Right ventricle myocardium inferior (tissue), 1 donor: ENCODE measurements at regions not wholly inside any gene's neighbourhood (a gene's known extent, or its start where the extent isn't known, plus 50 kb on each side); places are given as distances from the start of the nearest gene placed in this dataset.
"Not testable (repeated sequence)": the region's sequence is repeated elsewhere in the genome, so short reads cannot be mapped to it uniquely, and the experiment has no call there.

Experiments
- ATAC-seq: fragments of 200-7000 bp; cut with Tn5 transposase; one replicate; pipeline ENCODE4 v1.9.1; 2020; ENCODE audit warnings: mild to moderate bottlenecking, moderate library complexity
- DNase-seq: peaks from one replicate; pipeline ENCODE4 v3.0.0; 2021; ENCODE audit errors: missing footprints
- intact Hi-C: fragments of 100-400 bp; cut with DNase I; formaldehyde crosslinking; loops from one replicate; pipeline ENCODE4 v1.11.0; 2022
- donor health status: DM: no; HTN: yes; CAD: no; lungs with severe emphysema.

- DNase-seq (no peak), ATAC-seq (no peak)
- intact Hi-C loops, result no loop called here
These were observed 203.5 kb downstream of the FCRL5 start for GRCh38 chr1:157348538-157349480.

DNA sequence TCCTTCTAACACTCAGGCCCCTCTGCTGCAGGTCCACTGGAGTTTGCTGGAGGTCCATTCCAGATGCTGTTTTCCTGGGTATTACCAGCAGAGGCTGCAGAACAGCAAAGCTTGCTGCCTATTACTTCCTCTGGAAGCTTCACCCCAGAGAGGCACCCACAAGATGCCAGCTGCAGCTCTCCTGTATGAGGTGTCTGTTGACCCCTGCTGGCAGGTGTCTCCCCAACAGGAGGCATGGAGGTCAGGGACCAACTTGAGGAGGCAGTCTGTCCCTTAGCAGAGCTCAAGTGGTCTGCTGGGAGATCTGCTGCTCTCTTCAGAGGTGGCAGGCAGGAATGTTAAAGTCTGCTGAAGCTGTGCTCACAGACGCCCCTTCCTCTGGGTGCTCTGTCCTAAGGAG, 204.8 kb downstream of the FCRL5 start:
- DNase-seq, result no peak
- ATAC-seq, result no peak
- intact Hi-C loops, result no loop called here

DNA sequence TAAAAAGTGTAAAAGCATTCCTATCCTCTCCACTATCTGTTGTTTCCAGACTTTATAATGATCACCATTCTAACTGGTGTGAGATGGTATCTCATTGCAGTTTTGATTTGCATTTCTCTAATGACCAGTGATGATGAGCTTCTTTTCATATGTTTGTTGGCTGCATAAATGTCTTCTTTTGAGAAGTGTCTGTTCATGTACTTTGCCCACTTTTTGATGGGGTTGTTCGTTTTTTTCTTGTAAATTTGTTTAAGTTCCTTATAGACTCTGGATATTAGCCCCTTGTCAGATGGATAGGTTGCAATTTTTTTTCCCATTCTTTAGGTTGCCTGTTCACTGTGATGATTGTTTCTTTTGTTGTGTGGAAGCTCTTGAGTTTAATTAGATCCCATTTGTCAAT, 199.6 kb upstream of the ETV3 start:
- intact Hi-C loops, ATAC-seq, DNase-seq: not testable (repeated sequence)

- DNase-seq, result no peak
- no peak for ATAC-seq
- intact Hi-C loops, result no loop called here
These were observed 196.9 kb upstream of the ETV3 start for GRCh38 chr1:157335056-157335455.

GRCh38 chr1:157334041-157334440, 195.8 kb upstream of the ETV3 start:
- DNase-seq (no peak), ATAC-seq (no peak)
- intact Hi-C loops, result no loop called here

DNA sequence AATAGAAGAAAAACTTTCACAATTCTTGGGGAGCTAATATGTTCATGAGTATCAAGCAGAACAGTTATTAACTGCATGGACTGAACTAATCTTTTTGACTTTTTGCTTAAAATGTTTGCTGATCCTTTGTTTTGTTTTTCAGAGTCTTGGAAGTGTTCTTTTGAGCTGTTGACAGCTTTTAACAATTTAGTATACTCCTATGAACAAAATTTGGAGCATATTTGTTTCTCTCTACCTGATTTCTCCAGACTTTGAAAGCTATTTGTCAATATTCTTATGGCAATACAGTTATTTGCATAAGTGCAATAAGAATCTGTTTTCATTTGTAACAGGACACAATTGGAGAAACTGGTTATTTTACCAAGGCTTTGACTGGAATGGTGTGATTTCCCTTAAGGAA, 192.0 kb upstream of the ETV3 start:
- ATAC-seq, DNase-seq, intact Hi-C loops: not testable (repeated sequence)

DNA sequence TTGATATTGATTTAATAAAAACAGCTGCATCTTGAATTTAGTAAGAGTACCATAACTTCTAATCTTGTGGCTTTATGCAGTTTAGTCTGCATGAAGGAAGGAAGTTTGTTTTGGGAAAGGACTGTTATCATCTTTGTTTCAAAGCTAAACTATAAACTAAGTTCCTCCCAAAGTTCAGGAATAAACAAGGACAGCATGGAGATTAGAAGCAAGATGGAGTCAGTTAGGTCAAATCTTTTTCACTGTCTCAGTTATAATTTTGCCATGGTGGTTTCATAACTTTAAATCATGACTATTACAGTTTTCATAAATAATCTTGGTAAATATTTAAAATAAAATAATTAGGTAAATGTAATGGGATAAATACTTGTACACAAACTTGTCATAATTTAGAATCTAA, 189.9 kb upstream of the ETV3 start:
- intact Hi-C loops, ATAC-seq: not testable (repeated sequence)

GRCh38 chr1:157326173-157326859, 188.1 kb upstream of the ETV3 start:
- intact Hi-C loops, result no loop called here
- no peak for DNase-seq
- no peak for ATAC-seq

More for the DNA sequence above, 189.9 kb upstream of the ETV3 start:
- DNase-seq, result not testable (repeated sequence)

- ATAC-seq (no peak), DNase-seq (no peak)
- intact Hi-C loops, result no loop called here
These were observed 187.0 kb upstream of the ETV3 start for GRCh38 chr1:157325220-157325619.

DNA sequence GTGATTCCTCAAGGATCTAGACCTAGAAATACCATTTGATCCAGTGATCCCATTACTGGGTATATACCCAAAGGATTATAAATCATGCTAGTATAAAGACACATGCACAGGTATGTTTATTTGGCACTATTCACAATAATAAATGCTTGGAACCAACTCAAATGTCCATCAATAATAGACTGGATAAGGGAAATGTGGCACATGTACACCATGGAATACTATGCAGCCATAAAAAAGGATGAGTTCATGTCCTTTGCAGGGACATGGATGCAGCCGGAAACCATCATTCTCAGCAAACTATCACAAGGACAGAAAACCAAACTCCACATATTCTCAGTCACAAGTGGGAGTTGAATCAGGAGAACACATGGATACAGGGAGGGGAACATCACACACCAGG, 183.8 kb upstream of the ETV3 start:
- ATAC-seq, intact Hi-C loops, DNase-seq: not testable (repeated sequence)

DNA sequence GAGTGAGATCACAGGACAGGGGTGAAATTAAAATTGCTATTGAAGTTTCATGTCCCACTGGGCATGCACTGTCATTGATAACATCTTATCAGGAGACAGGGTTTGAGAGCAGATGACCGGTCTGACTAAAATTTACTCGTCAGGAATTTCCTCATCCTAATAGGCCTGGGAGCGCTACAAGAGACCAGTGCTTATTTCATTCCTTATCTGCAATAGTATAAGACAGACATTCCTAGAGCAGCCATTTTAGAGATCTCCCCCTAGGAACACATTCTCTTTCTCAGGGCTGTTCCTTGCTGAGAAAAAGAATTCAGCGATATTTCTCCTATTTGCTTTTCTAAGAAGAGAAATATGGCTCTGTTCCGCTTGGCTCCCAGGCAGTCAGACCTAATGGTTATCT, 181.4 kb upstream of the ETV3 start:
- ATAC-seq (no peak), DNase-seq (no peak)
- intact Hi-C loops, result no loop called here

GRCh38 chr1:157317229-157317628, 179.0 kb upstream of the ETV3 start:
- intact Hi-C loops, result not testable (repeated sequence)

GRCh38 chr1:157315544-157315943, 177.3 kb upstream of the ETV3 start:
- no peak for ATAC-seq
- DNase-seq, result no peak
- intact Hi-C loops, result no loop called here

More at GRCh38 chr1:157317229-157317628, 179.0 kb upstream of the ETV3 start:
- not testable (repeated sequence) for DNase-seq, ATAC-seq

GRCh38 chr1:157314408-157314807, 176.2 kb upstream of the ETV3 start:
- no peak for ATAC-seq
- DNase-seq, result no peak
- intact Hi-C loops, result no loop called here

DNA sequence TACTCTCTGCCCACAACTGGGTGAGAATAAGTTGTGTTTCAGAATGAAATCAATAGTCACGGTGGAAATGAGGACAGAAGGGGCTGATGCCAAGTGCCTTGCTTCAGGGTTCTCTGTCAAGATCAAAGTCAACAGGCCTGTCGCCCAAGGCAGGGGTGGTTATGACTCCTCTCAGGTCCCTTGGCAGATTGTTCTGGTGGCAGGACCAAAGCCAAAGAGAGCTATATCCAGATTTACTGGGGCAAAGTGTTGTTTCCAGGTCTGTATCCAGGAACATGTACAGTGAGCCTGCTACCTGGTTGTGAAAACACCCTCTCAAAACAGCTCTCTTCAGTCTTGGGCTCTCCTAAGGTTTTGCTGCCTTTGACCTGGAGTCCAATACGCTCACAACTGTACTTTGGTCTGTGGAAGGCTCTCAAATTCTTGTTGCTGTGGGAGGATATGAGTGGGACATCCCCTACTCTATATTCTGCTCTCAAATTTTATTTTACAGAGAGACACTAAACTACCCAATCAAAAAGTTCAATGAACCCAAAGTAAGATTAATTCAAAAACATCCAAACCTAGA, 175.1 kb upstream of the ETV3 start:
- intact Hi-C loops, result no loop called here
- DNase-seq, result no peak

GRCh38 chr1:157312082-157312812, 174.1 kb upstream of the ETV3 start:
- no peak for ATAC-seq

More for the DNA sequence above, 175.1 kb upstream of the ETV3 start:
- no peak for ATAC-seq

GRCh38 chr1:157311730-157312081, 173.5 kb upstream of the ETV3 start:
- ATAC-seq (no peak), DNase-seq (no peak)
- intact Hi-C loops, result no loop called here

More at GRCh38 chr1:157312082-157312812, 174.1 kb upstream of the ETV3 start:
- no peak for DNase-seq
- intact Hi-C loops, result no loop called here

GRCh38 chr1:157310805-157311729, 172.9 kb upstream of the ETV3 start:
- DNase-seq, ATAC-seq, intact Hi-C loops: not testable (repeated sequence)
